GM12891 (cell line): ENCODE measurements at regions not wholly inside any gene's neighbourhood (a gene's known extent, or its start where the extent isn't known, plus 50 kb on each side); places are given as distances from the start of the nearest gene placed in this dataset.

Source experiments
- POLR2AphosphoS5 ChIP-seq: IDR thresholded peaks from 2 replicates; pipeline ENCODE4 v1.6.1; 2011; ENCODE audit warnings: low read depth, low read length, control low read depth
- SPI1 ChIP-seq: IDR thresholded peaks from 2 replicates; pipeline ENCODE4 v1.6.1; 2011; ENCODE audit warnings: low read depth, low read length, control low read depth

DNA sequence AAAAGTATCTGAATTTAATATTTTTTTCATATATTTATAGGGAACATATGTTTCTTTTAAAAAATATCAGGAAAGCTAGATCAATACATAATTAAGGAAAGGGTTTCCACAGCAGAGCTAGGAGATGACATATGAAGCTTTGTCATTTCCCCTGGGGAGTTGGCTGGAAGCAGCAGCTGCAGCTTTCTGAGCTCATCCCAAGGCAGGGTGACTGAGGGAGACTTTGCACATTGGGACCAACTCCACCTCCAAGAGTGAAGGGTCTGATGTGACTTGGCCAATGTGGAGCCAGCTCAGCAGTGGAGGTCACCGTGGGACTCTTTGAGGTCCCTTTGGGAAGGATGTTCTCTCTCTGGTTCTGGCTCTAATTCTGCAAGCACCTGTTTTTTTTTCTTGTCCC, 315.1 kb downstream of the RDH14 start:
- no peak for TF ChIP-seq POLR2AphosphoS5
- no peak for TF ChIP-seq SPI1
